Urinary bladder (tissue), 3 donors: ENCODE measurements at regions not wholly inside any gene's neighbourhood (a gene's known extent, or its start where the extent isn't known, plus 50 kb on each side); places are given as distances from the start of the nearest gene placed in this dataset.

Experiments
- DNase-seq: peaks from one replicate; pipeline ENCODE4 v3.0.0-alpha.2; 2015; ENCODE audit errors: extremely low spot score
- H3K27ac ChIP-seq: one replicate; pipeline ENCODE4 v1.5.1; 2013; ENCODE audit warnings: low read depth, mild to moderate bottlenecking, moderate library complexity
- H3K36me3 ChIP-seq: one replicate; pipeline ENCODE4 v1.6.1; 2013; ENCODE audit warnings: mild to moderate bottlenecking, moderate library complexity; ENCODE audit not compliant: insufficient read depth
- H3K4me1 ChIP-seq: one replicate; pipeline ENCODE4 v1.6.1; 2013; ENCODE audit warnings: mild to moderate bottlenecking, moderate library complexity; ENCODE audit not compliant: insufficient read depth
- H3K4me3 ChIP-seq: one replicate; pipeline ENCODE4 v1.5.1; 2013; ENCODE audit warnings: low read depth, low read length
- WGBS: extraction: QIAGEN DNeasy Blood & Tissue Kit; methylation state at CpG from one replicate; pipeline ENCODE4 v1.1.7; 2013; 5-methylcytosine and 5-hydroxymethylcytosine counted together
- donor health status: healthy with polysubstance abuse.
- donor health status: healthy.

- H3K4me1 ChIP-seq, result no peaks in the 10 kb centered on the region
- H3K27ac ChIP-seq, result no peak overlapping the region
- 77% methylated on average over 6 of the region's 6 CpGs for WGBS
- no peak for DNase-seq
- H3K4me3 ChIP-seq, result no peak overlapping the region
- H3K36me3 ChIP-seq, result no peaks in the 10 kb centered on the region
Observed at GRCh38 chr4:13190093-13190721, 293.9 kb downstream of the RAB28 start.

- no peak for DNase-seq
- no peaks in the 10 kb centered on the region for H3K4me1 ChIP-seq
- H3K36me3 ChIP-seq, result no peaks in the 10 kb centered on the region
- H3K27ac ChIP-seq, result no peak overlapping the region
- no peak overlapping the region for H3K4me3 ChIP-seq
- WGBS, result 89% methylated on average over 2 of the region's 2 CpGs
Observed at GRCh38 chr4:13184199-13184598, 299.9 kb downstream of the RAB28 start.

- Histone ChIP-seq H3K4me3 (no peak overlapping the region), H3K36me3 (no peaks in the 10 kb centered on the region), H3K27ac (no peak overlapping the region), H3K4me1 (no peaks in the 10 kb centered on the region)
- no peak for DNase-seq
Observed at GRCh38 chr4:13182133-13182532, 302.0 kb downstream of the RAB28 start.

GRCh38 chr4:13181681-13182080 lies 302.5 kb downstream of the RAB28 start:
- Histone ChIP-seq H3K27ac (no peak overlapping the region), H3K4me3 (no peak overlapping the region), H3K4me1 (no peaks in the 10 kb centered on the region), H3K36me3 (no peaks in the 10 kb centered on the region)
- DNase-seq, result no peak
- WGBS, result 75% methylated on average over 4 of the region's 4 CpGs

- H3K4me3 ChIP-seq, result no peak overlapping the region
- no peak overlapping the region for H3K27ac ChIP-seq
- H3K4me1 ChIP-seq, result no peaks in the 10 kb centered on the region
- no peaks in the 10 kb centered on the region for H3K36me3 ChIP-seq
- DNase-seq, result no peak
Observed at GRCh38 chr4:13180701-13181100, 303.4 kb downstream of the RAB28 start.

- WGBS, result 82% methylated on average over 1 of the region's 1 CpG
- DNase-seq, result no peak
- Histone ChIP-seq H3K4me1 (no peaks in the 10 kb centered on the region), H3K36me3 (no peaks in the 10 kb centered on the region), H3K27ac (no peak overlapping the region), H3K4me3 (no peak overlapping the region)
Observed at GRCh38 chr4:13178621-13179020, 305.5 kb downstream of the RAB28 start.

- no peak overlapping the region for H3K4me3 ChIP-seq
- no peaks in the 10 kb centered on the region for H3K4me1 ChIP-seq
- WGBS, result 26% methylated on average over 5 of the region's 5 CpGs
- no peak overlapping the region for H3K27ac ChIP-seq
- DNase-seq, result no peak
- H3K36me3 ChIP-seq, result no peaks in the 10 kb centered on the region
Observed at GRCh38 chr4:13176741-13177142, 307.4 kb downstream of the RAB28 start.

- Histone ChIP-seq H3K27ac (no peak overlapping the region), H3K4me3 (no peak overlapping the region), H3K36me3 (no peaks in the 10 kb centered on the region), H3K4me1 (no peaks in the 10 kb centered on the region)
- 67% methylated on average over 5 of the region's 5 CpGs for WGBS
- DNase-seq, result no peak
Observed at GRCh38 chr4:13174926-13175325, 309.2 kb downstream of the RAB28 start.

GRCh38 chr4:13174001-13174400 lies 310.1 kb downstream of the RAB28 start:
- Histone ChIP-seq H3K36me3 (no peaks in the 10 kb centered on the region), H3K27ac (no peak overlapping the region), H3K4me1 (no peaks in the 10 kb centered on the region), H3K4me3 (no peak overlapping the region)
- 43% methylated on average over 6 of the region's 6 CpGs for WGBS
- peak; percentile 7 for DNase-seq

- no peak for DNase-seq
- Histone ChIP-seq H3K4me1 (no peaks in the 10 kb centered on the region), H3K36me3 (no peaks in the 10 kb centered on the region), H3K27ac (no peak overlapping the region), H3K4me3 (no peak overlapping the region)
- 92% methylated on average over 5 of the region's 5 CpGs for WGBS
Observed at GRCh38 chr4:13171292-13172057, 312.7 kb downstream of the RAB28 start.

- Histone ChIP-seq H3K4me3 (no peak overlapping the region), H3K36me3 (no peaks in the 10 kb centered on the region), H3K27ac (no peak overlapping the region), H3K4me1 (no peaks in the 10 kb centered on the region)
- WGBS, result 79% methylated on average over 3 of the region's 3 CpGs
- DNase-seq, result no peak
Observed at GRCh38 chr4:13169731-13170525, 314.2 kb downstream of the RAB28 start.

- Histone ChIP-seq H3K36me3 (no peaks in the 10 kb centered on the region), H3K4me1 (no peaks in the 10 kb centered on the region), H3K27ac (no peak overlapping the region), H3K4me3 (no peak overlapping the region)
- WGBS, result 69% methylated on average over 2 of the region's 2 CpGs
- DNase-seq, result no peak
Observed at GRCh38 chr4:13168326-13168725, 315.8 kb downstream of the RAB28 start.

GRCh38 chr4:13166214-13166613 lies 317.9 kb downstream of the RAB28 start:
- no peak overlapping the region for H3K27ac ChIP-seq
- WGBS, result 91% methylated on average over 2 of the region's 2 CpGs
- H3K4me1 ChIP-seq, result no peaks in the 10 kb centered on the region
- H3K36me3 ChIP-seq, result no peaks in the 10 kb centered on the region
- DNase-seq, result no peak
- no peak overlapping the region for H3K4me3 ChIP-seq

- Histone ChIP-seq H3K4me1 (no peaks in the 10 kb centered on the region), H3K4me3 (no peak overlapping the region), H3K27ac (no peak overlapping the region), H3K36me3 (no peaks in the 10 kb centered on the region)
- no peak for DNase-seq
- 93% methylated on average over 6 of the region's 6 CpGs for WGBS
Observed at GRCh38 chr4:13164783-13165331, 319.3 kb downstream of the RAB28 start.
